ENCODE measurements at regions not wholly inside any gene's neighbourhood (a gene's known extent, or its start where the extent isn't known, plus 50 kb on each side); places are given as distances from the start of the nearest gene placed in this dataset.
"Not testable (repeated sequence)": the region's sequence is repeated elsewhere in the genome, so short reads cannot be mapped to it uniquely, and the experiment has no call there.

GRCh38 chr1:120951100-120951499, 61.5 kb downstream of the PPIAL4A start:
- not testable (repeated sequence) for TF ChIP-seq CTCF (IDR thresholded peaks at IDR 0.05; ENCODE audit: low read length); EZH2 (optimal IDR thresholded peaks at IDR 0.05; ENCODE audit: low read depth, low read length); EZH2phosphoT487 (IDR thresholded peaks at IDR 0.05; ENCODE audit: low read length)

Measured in MM.1S (cell line).